Hypothalamus (tissue), 51 donors: ENCODE measurements at regions not wholly inside any gene's neighbourhood (a gene's known extent, or its start where the extent isn't known, plus 50 kb on each side); places are given as distances from the start of the nearest gene placed in this dataset.

Experiments used
- DNase-seq, 51 donors: peaks; one replicate each; lab custom pipeline; 2025; lab: John Stamatoyannopoulos, UW

GRCh38 chr3:81951636-81952035 lies 190.2 kb upstream of the GBE1 start:
- no peak for DNase-seq

GRCh38 chr3:81951106-81951505 lies 189.7 kb upstream of the GBE1 start:
- DNase-seq, result no peak

DNA sequence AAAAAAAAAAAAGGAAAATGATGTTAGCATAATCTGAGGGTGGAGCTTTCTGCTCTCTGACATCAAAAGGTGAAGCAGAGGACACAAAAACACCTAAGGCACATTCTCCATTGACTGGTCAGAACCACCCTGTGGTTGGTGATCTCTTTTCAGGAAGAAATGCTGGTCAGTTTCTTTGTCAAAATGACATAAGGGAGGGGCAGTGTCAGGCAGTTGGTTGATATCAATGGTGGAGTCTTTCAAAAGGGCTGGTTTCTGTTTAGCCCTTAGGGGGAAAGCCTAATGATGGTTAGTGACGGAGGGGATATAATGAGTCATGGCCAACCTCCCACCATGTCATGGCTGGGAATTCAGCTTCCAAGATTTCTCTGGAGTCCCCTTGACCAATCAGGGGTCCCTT lies 185.9 kb upstream of the GBE1 start:
- no peak for DNase-seq

DNA sequence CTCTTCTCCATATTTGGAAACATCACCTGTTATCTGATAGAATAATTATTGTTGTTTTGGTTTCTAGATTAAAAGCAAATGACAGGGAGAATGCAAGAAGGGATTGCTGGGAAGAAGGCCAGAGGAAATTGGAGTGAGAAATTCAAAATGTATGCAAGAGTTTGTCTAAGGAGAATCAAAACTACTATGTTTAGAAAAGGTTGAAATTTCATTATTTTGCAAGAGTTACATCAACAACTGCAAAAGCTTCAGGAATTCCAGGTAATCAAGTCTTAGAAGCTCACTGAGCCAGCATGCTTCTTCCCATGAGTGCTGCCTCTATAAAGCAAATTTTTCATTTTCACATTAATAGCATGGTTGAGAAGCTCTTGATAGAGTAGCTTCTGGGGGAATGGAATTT lies 177.2 kb upstream of the GBE1 start:
- no peak for DNase-seq

GRCh38 chr3:81936817-81937216 lies 175.4 kb upstream of the GBE1 start:
- no peak for DNase-seq

DNA sequence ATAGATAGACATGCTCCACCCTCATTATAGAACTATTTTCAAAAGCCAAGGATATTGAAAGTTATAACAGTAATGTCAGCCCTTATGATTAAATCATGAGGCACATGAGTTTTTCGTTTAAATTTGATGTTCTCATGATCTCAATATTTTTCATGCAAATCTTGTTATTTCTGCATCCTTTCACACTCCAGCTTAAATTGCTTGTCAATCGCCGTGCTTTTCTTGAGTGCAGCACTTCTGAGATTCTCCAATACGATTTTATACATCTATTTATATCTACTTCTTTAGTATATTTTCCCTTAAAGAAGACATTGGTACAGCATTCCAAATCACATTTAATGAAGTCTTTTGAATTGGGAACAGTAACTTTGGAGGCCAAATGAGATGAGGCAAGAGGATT lies 171.2 kb upstream of the GBE1 start:
- no peak for DNase-seq

DNA sequence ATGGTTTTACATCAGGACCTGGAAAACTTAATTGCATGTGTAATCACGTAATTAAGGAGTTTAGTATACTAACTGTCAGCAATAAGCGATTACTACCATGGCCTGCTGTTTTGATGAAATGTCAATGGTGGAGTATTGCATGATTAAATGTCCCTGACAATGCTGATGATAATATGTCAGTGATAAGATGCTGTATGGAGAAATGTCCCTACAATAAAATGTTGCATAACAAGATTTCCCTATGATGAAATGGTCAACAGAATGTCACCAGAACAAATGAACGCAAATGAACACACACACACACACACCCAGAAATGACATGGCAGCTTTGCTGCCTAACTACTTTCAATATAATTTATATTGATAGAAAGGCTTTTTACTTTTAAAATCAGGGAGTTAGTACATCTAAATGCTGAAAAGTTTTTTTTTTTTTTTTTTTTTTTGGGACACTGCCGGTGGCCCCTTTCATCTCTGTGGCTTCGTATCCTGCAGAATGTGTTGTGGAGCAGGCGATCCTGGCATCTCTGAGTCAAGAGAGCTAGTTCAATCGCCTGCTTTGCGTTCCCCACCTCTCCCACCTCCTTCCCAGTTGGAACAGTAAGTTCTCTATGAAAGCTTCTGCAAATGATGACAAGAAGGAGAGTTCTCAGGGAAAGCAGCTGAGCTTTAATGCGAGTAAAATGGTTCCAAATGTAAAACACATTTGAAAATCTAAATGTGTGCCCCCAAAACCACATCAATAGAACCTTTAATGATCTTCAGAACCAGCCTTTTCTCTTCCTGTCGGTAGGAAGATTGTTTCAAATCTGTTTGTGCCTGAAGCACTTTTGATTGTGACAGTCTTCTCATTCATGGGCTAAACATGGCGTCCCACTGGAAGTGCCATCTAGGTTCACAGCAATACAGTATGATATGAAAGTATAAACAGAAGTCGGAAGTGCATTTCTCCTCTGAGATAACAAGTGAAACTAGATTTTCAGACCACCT lies 170.1 kb upstream of the GBE1 start:
- no peak for DNase-seq

DNA sequence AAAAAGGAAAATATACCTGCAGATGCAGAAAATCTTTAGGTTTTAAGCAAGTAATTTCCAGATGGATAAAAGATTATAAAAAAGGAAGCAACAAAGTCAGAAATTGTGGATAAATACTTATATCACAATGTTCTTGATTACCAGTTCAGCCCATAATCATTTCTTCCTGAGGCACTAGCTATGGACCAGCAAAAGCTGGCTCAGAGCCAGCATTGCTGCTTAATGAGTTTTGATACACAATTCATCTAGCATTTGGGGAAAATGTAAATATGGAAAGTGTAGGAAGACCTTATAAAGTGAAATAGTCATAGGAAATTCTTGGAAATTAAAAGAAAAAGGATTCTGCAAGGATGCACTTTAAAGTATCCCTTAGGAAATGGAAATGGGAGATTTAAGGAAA lies 168.3 kb upstream of the GBE1 start:
- DNase-seq, result peak in 1 of 51 donors; percentile 0

DNA sequence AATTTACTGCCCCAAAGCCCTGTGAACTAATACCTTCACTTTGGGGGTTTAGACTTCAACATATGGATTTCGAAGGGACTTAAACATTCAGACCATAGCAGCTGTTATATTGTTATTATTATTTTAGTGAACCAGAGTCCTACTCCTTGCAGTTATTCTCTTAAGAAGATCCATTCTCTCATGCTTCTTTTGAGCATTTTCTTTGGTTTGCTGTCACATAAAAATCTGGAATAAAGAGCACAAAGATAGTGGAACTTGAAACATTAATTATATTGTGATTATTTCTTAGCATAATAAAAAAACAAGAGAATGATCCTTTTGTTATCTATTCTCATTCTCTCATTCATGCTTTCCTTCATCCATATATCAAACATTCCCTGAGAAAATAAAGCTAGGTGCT lies 166.4 kb upstream of the GBE1 start:
- DNase-seq, result no peak

DNA sequence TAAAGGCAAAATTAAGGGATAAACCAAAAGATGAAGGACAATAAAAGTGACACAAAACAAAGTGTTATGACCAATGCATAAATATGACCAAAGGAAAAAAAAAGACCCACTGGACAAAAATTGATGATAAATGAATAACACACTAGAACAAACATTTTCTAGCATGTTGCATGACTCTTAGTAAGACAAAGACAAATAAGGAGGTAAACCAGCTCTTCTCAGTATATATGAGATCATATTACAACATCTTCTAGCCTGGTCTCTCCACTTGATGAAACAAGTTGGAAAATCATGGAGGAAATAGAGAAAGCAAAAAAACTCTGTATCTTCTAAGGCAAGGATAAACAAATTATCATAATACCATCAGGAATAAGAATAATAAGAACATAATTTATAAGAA lies 163.9 kb upstream of the GBE1 start:
- no peak for DNase-seq

DNA sequence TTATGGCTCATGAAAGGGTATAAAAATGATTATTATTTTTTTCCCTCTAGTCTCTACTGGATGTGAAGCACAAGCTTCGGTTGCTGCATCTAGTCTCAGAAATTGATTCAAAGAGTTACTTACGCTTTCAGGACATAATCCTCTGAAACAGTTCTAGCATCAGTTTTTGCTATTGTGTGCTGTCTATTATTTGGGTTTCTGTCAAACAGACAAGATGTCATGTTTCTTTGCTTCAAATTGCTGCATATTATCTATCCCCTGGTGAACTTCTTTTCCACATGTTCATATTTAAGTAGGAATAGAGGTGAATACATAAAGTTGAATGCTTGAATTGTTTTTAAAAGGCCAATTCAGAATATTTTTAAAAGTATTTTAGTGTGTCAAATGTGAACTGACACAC lies 161.6 kb upstream of the GBE1 start:
- DNase-seq, result no peak

GRCh38 chr3:81922404-81922803 lies 161.0 kb upstream of the GBE1 start:
- DNase-seq, result no peak

GRCh38 chr3:81920816-81921215 lies 159.4 kb upstream of the GBE1 start:
- no peak for DNase-seq

DNA sequence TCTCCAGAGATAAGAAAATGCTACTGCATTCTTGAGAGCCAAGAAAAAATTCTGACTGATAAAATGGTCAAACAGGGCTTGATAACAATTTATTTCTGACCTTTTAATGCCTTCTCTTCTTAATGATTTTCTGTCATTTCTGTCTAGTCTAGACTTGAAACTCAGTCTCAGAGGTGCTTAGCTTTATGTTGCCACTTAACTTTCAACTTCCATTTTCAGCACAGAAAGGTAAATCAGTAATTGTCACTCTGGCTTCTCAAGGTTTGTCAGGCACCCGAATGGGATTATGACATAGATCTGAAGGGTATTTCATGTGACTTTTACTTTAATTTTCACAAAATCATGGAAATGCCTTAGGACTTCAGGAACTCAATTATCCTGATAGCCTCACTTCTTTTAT lies 155.4 kb upstream of the GBE1 start:
- no peak for DNase-seq

GRCh38 chr3:81913886-81914663 lies 152.6 kb upstream of the GBE1 start:
- no peak for DNase-seq

GRCh38 chr3:81911221-81911620 lies 149.8 kb upstream of the GBE1 start:
- no peak for DNase-seq

DNA sequence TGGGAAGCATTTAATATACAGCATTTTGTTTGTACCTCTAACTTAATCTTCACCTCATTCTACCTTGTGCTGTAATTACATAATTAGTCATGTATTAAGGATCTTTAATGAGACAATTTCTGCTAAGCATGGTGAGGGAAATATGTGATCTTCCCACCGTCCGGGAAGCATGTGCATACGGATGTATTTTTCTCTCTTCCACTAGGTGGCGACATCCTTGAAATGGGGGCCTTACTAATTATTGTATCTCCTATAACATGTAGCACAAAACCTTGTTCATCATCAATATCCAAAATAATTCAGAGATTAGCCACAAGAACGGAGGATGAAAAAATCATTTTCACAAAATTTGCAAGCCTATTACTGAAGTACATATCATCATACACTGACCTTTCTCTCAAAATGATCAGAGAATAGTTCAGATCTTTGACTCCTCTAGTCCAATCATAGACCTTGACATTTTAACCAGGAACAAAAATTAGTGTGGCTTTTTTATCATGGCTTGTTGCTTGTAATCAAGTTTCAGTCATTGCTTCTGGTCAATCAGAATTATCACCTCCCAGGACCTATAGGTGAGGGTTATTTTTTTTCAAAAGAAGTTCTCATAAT lies 148.9 kb upstream of the GBE1 start:
- peak in 6 of 51 donors; percentile 2 to 19 (median 2) for DNase-seq

GRCh38 chr3:81909796-81910195 lies 148.4 kb upstream of the GBE1 start:
- DNase-seq, result no peak

GRCh38 chr3:81908561-81908960 lies 147.1 kb upstream of the GBE1 start:
- no peak for DNase-seq

- DNase-seq, result no peak
Measured at GRCh38 chr3:81898336-81898735, 136.9 kb upstream of the GBE1 start.

GRCh38 chr3:81894598-81894997 lies 133.2 kb upstream of the GBE1 start:
- no peak for DNase-seq
